H9 (cell line): ENCODE measurements at regions not wholly inside any gene's neighbourhood (a gene's known extent, or its start where the extent isn't known, plus 50 kb on each side); places are given as distances from the start of the nearest gene placed in this dataset.

Experiments
- DNase-seq: peaks from one replicate; pipeline ENCODE4 v3.0.0-alpha.2; 2017
- H2AFZ ChIP-seq: one replicate; pipeline ENCODE4 v1.6.1; 2013; ENCODE audit warnings: mild to moderate bottlenecking, low read length, control low read depth, moderate library complexity
- H2AK5ac ChIP-seq: 2 replicates; pipeline ENCODE4 v1.6.1; 2013; ENCODE audit warnings: low read length, control low read depth, mixed read lengths; ENCODE audit not compliant: insufficient read length
- H2BK120ac ChIP-seq: one replicate; pipeline ENCODE4 v1.6.1; 2013; ENCODE audit warnings: low read depth, mild to moderate bottlenecking, low read length, control low read depth, inconsistent platforms; ENCODE audit not compliant: poor library complexity, severe bottlenecking
- H2BK12ac ChIP-seq: 2 replicates; pipeline ENCODE4 v1.6.1; 2013; ENCODE audit warnings: low read length, control low read depth, mixed read lengths, low read depth; ENCODE audit not compliant: insufficient read length
- H2BK15ac ChIP-seq: 2 replicates; pipeline ENCODE4 v1.6.1; 2013; ENCODE audit warnings: low read depth, low read length, control low read depth
- H2BK20ac ChIP-seq: one replicate; pipeline ENCODE4 v1.6.1; 2013; ENCODE audit warnings: low read depth, mild to moderate bottlenecking, low read length, control low read depth, inconsistent platforms; ENCODE audit not compliant: poor library complexity, severe bottlenecking
- H2BK5ac ChIP-seq: 2 replicates; pipeline ENCODE4 v1.6.1; 2013; ENCODE audit warnings: low read length, control low read depth, mixed read lengths; ENCODE audit not compliant: insufficient read length
- H3K14ac ChIP-seq: 2 replicates; pipeline ENCODE4 v1.6.1; 2013; ENCODE audit warnings: low read length, control low read depth; ENCODE audit not compliant: insufficient read depth
- H3K18ac ChIP-seq: 2 replicates; pipeline ENCODE4 v1.6.1; 2013; ENCODE audit warnings: low read depth, mild to moderate bottlenecking, mixed read lengths, low read length, control low read depth; ENCODE audit not compliant: insufficient read length
- H3K23ac ChIP-seq: 2 replicates; pipeline ENCODE4 v1.6.1; 2013; ENCODE audit warnings: low read length, control low read depth, mixed read lengths, low read depth; ENCODE audit not compliant: insufficient read length
- H3K23me2 ChIP-seq: 2 replicates; pipeline ENCODE4 v1.6.1; 2013; ENCODE audit warnings: low read depth, mild to moderate bottlenecking, mixed read lengths, low read length, control low read depth; ENCODE audit not compliant: insufficient read length, poor library complexity, severe bottlenecking
- H3K27ac ChIP-seq: 2 replicates; pipeline ENCODE4 v1.5.1; 2013; ENCODE audit warnings: low read length, control low read depth, mixed read lengths, low read depth; ENCODE audit not compliant: insufficient read length
- H3K27me3 ChIP-seq: 2 replicates; pipeline ENCODE4 v1.6.1; 2013; ENCODE audit warnings: low read length, control low read depth, inconsistent platforms; ENCODE audit not compliant: insufficient read depth
- H3K4ac ChIP-seq: 2 replicates; pipeline ENCODE4 v1.6.1; 2013; ENCODE audit warnings: low read depth, mild to moderate bottlenecking, control low read depth, inconsistent platforms, low read length, moderate library complexity
- H3K4me1 ChIP-seq: 2 replicates; pipeline ENCODE4 v1.6.1; 2013; ENCODE audit warnings: low read length, control low read depth, inconsistent platforms; ENCODE audit not compliant: insufficient read depth
- H3K4me2 ChIP-seq: 2 replicates; pipeline ENCODE4 v1.6.1; 2013; ENCODE audit warnings: low read length, control low read depth, mixed read lengths; ENCODE audit not compliant: insufficient read length, insufficient read depth
- H3K56ac ChIP-seq: 2 replicates; pipeline ENCODE4 v1.6.1; 2013; ENCODE audit warnings: low read depth, mild to moderate bottlenecking, mixed read lengths, low read length, control low read depth; ENCODE audit not compliant: insufficient read length
- H3K79me1 ChIP-seq: 2 replicates; pipeline ENCODE4 v1.6.1; 2013; ENCODE audit warnings: low read depth, mild to moderate bottlenecking, moderate library complexity, low read length, control low read depth, inconsistent platforms; ENCODE audit not compliant: insufficient read depth, poor library complexity, severe bottlenecking
- H3K79me2 ChIP-seq: 2 replicates; pipeline ENCODE4 v1.6.1; 2013; ENCODE audit warnings: low read length, control low read depth, inconsistent platforms; ENCODE audit not compliant: insufficient read depth
- H3K9ac ChIP-seq: 2 replicates; pipeline ENCODE4 v1.6.1; 2013; ENCODE audit warnings: low read length, control low read depth, mixed read lengths; ENCODE audit not compliant: insufficient read length; ENCODE audit errors: extremely low read depth
- H3K9me3 ChIP-seq: one replicate; pipeline ENCODE4 v1.6.1; 2013; ENCODE audit warnings: low read depth, low read length, inconsistent platforms; ENCODE audit not compliant: control insufficient read depth
- H3T11ph ChIP-seq: one replicate; pipeline ENCODE4 v1.6.1; 2013; ENCODE audit warnings: mild to moderate bottlenecking, low read length, control low read depth, inconsistent platforms
- H4K20me1 ChIP-seq: one replicate; pipeline ENCODE4 v1.6.1; 2013; ENCODE audit not compliant: control insufficient read depth, insufficient read length, insufficient read depth
- H4K5ac ChIP-seq: 2 replicates; pipeline ENCODE4 v1.6.1; 2013; ENCODE audit warnings: low read depth, mild to moderate bottlenecking, mixed read lengths, low read length, control low read depth; ENCODE audit not compliant: insufficient read length
- H4K8ac ChIP-seq: replicated peaks from 2 replicates; pipeline ENCODE4 v1.6.1; 2013; ENCODE audit warnings: low read length, control low read depth, mixed read lengths, low read depth; ENCODE audit not compliant: insufficient read length
- H4K91ac ChIP-seq: 2 replicates; pipeline ENCODE4 v1.6.1; 2013; ENCODE audit warnings: low read depth, mild to moderate bottlenecking, moderate library complexity, mixed read lengths, low read length, control low read depth; ENCODE audit not compliant: insufficient read length
- H3K27ac Mint-ChIP-seq, 3 experiments: 2 replicates in 2 of 3; 3 replicates in 1 of 3; pipeline ENCODE4 v1.8.0; 2020 to 2021; ENCODE audit warnings: mixed read lengths in 3 of 3, mild to moderate bottlenecking in 1 of 3, moderate library complexity in 1 of 3
- H3K27me3 Mint-ChIP-seq: 2 replicates; pipeline ENCODE4 v1.8.0; 2021; ENCODE audit warnings: low read depth, mild to moderate bottlenecking, moderate library complexity, mixed read lengths
- H3K36me3 Mint-ChIP-seq, 3 experiments: 2 replicates in 2 of 3; 3 replicates in 1 of 3; pipeline ENCODE4 v1.8.0; 2020 to 2021; ENCODE audit warnings: low read depth in 3 of 3, mixed read lengths in 3 of 3; ENCODE audit not compliant: insufficient read depth in 1 of 3
- H3K4me1 Mint-ChIP-seq, 2 experiments: 2 replicates each; pipeline ENCODE4 v1.8.0; 2020; ENCODE audit warnings: mixed read lengths in 2 of 2
- H3K4me3 Mint-ChIP-seq, 2 experiments: 2 replicates in 1 of 2; 3 replicates in 1 of 2; pipeline ENCODE4 v1.8.0; 2020 to 2021; ENCODE audit warnings: mild to moderate bottlenecking in 2 of 2, mixed read lengths in 2 of 2, moderate library complexity in 1 of 2
- H3K9me3 Mint-ChIP-seq, 2 experiments: 2 replicates in 1 of 2; 3 replicates in 1 of 2; pipeline ENCODE4 v1.8.0; 2020; ENCODE audit warnings: mild to moderate bottlenecking in 2 of 2, mixed read lengths in 2 of 2, moderate library complexity in 1 of 2
- WGBS: extraction: QIAGEN DNeasy Blood & Tissue Kit; methylation state at CpG from one replicate; pipeline ENCODE4 v1.1.7; 2013; ENCODE audit warnings: missing lambda C conversion rate, low lambda C conversion rate, mixed read lengths; ENCODE audit not compliant: insufficient read length; ENCODE audit errors: extremely low coverage; 5-methylcytosine and 5-hydroxymethylcytosine counted together
- TF ChIP-seq, protein P1 (sequence below): fragments of 200-600 bp; sonication (generic); conservative IDR thresholded peaks from 3 replicates; pipeline ENCODE4 v1.8.0; 2021; ENCODE audit warnings: antibody characterized with exemption, mild to moderate bottlenecking

DNA sequence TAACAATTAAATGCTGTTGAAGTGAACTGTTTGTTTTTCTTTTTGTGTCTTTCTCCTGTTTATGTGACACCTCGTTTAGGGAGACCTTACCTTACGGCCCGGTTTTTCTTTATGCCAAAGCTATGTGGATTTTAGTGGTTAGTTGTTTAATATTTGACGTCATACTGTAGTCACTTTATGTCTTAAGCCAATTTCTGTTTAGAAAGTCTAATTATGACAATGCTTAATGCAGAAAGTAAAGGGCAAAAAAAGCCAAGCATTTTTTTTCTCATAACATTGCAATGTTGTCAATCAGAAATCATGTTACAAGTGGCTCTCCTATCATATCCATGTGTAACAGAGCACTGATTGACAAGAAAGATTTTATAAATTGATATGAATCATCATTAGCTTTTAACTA, 442.5 kb upstream of the ARRDC3 start:
- Histone ChIP-seq H3K56ac (no peak overlapping the region), H3K4ac (no peak overlapping the region), H3K9me3 (no peaks in the 10 kb centered on the region), H3K18ac (no peak overlapping the region), H3K23me2 (no peaks in the 10 kb centered on the region), H3K14ac (no peak overlapping the region), H4K20me1 (no peaks in the 10 kb centered on the region), H2BK120ac (no peak overlapping the region), H3K27ac (no peak overlapping the region), H3K9ac (no peak overlapping the region), H3K79me2 (no peaks in the 10 kb centered on the region), H3K4me1 (no peaks in the 10 kb centered on the region; the same call in 1 of the 2 replicates), H2AK5ac (no peak overlapping the region), H2BK12ac (no peak overlapping the region), H4K8ac (no peak overlapping the region), H4K91ac (no peak overlapping the region), H3K23ac (no peak overlapping the region), H3K4me2 (no peak overlapping the region), H3T11ph (no peak overlapping the region), H3K27me3 (no peaks in the 10 kb centered on the region), H3K79me1 (no peaks in the 10 kb centered on the region), H2BK15ac (no peak overlapping the region), H2AFZ (no peak overlapping the region), H2BK20ac (no peak overlapping the region), H4K5ac (no peak overlapping the region), H2BK5ac (no peak overlapping the region)
- Mint-ChIP-seq H3K36me3 (no peaks in the 10 kb centered on the region), H3K9me3 (no peaks in the 10 kb centered on the region), H3K4me1 (peaks cover 4 to 5% of the 10 kb centered on the region in 2 experiments; a peak in 3 of 4 replicates), H3K27ac (no peak overlapping the region; a peak in 1 of 7 replicates), H3K27me3 (no peaks in the 10 kb centered on the region), H3K4me3 (no peak overlapping the region)
- WGBS: no CpG with 5 or more reads among the region's 4 CpGs
- TF ChIP-seq, protein P1, sequence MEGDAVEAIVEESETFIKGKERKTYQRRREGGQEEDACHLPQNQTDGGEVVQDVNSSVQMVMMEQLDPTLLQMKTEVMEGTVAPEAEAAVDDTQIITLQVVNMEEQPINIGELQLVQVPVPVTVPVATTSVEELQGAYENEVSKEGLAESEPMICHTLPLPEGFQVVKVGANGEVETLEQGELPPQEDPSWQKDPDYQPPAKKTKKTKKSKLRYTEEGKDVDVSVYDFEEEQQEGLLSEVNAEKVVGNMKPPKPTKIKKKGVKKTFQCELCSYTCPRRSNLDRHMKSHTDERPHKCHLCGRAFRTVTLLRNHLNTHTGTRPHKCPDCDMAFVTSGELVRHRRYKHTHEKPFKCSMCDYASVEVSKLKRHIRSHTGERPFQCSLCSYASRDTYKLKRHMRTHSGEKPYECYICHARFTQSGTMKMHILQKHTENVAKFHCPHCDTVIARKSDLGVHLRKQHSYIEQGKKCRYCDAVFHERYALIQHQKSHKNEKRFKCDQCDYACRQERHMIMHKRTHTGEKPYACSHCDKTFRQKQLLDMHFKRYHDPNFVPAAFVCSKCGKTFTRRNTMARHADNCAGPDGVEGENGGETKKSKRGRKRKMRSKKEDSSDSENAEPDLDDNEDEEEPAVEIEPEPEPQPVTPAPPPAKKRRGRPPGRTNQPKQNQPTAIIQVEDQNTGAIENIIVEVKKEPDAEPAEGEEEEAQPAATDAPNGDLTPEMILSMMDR: no peak
- DNase-seq: no peak
